Body of pancreas (tissue), 4 donors: ENCODE measurements at regions not wholly inside any gene's neighbourhood (a gene's known extent, or its start where the extent isn't known, plus 50 kb on each side); places are given as distances from the start of the nearest gene placed in this dataset.

Experiments
- CTCF ChIP-seq, 7 experiments: fragments of 450-650 bp in 4 of 7; fragments of 200-600 bp in 3 of 7; sonication (generic) in 3 of 7; IDR thresholded peaks; one replicate each; pipeline ENCODE4 v1.5.1; 2016 to 2019; ENCODE audit warnings: antibody characterized with exemption in 7 of 7
- POLR2A ChIP-seq, 3 donors: fragments of 450-650 bp; IDR thresholded peaks; one replicate each; pipeline ENCODE4 v1.6.1; 2016; ENCODE audit warnings: antibody characterized with exemption in 3 of 3, mild to moderate bottlenecking in 2 of 3

- TF ChIP-seq CTCF (IDR thresholded peaks at IDR 0.05) (no peak), POLR2A (IDR thresholded peaks at IDR 0.05) (no peak)
These were observed 1199.8 kb downstream of the DTWD2 start for GRCh38 chr5:117788596-117788995.
